Tibial nerve (tissue), 4 donors: ENCODE measurements at regions not wholly inside any gene's neighbourhood (a gene's known extent, or its start where the extent isn't known, plus 50 kb on each side); places are given as distances from the start of the nearest gene placed in this dataset.

Experiments used
- CTCF ChIP-seq, 5 experiments: fragments of 200-600 bp in 3 of 5; fragments of 450-650 bp in 2 of 5; sonication (generic) in 3 of 5; IDR thresholded peaks; one replicate each; pipeline ENCODE4 v1.5.1; 2016 to 2019; ENCODE audit warnings: antibody characterized with exemption in 5 of 5, mild to moderate bottlenecking in 3 of 5, moderate library complexity in 2 of 5
- EP300 ChIP-seq, 2 donors: sonication (generic); formaldehyde crosslinking; IDR thresholded peaks; one replicate each; pipeline ENCODE4 v1.6.1; 2017; ENCODE audit warnings: antibody characterized with exemption in 2 of 2, mild to moderate bottlenecking in 1 of 2
- POLR2A ChIP-seq, 2 donors: fragments of 450-650 bp; IDR thresholded peaks; one replicate each; pipeline ENCODE4 v1.6.1; 2017; ENCODE audit warnings: antibody characterized with exemption in 2 of 2, mild to moderate bottlenecking in 2 of 2, moderate library complexity in 2 of 2

GRCh38 chr2:122704109-122704563 lies 948.7 kb downstream of the TSN start:
- TF ChIP-seq CTCF (IDR thresholded peaks at IDR 0.05) (no peak), POLR2A (IDR thresholded peaks at IDR 0.05) (no peak), EP300 (IDR thresholded peaks at IDR 0.05) (no peak)
